Cardiac septum (tissue), 1 donor: ENCODE measurements at regions not wholly inside any gene's neighbourhood (a gene's known extent, or its start where the extent isn't known, plus 50 kb on each side); places are given as distances from the start of the nearest gene placed in this dataset.

Experiments used
- DNase-seq: peaks from one replicate; pipeline ENCODE4 v3.0.0-alpha.2; 2020; ENCODE audit warnings: low spot score
- intact Hi-C: fragments of 100-400 bp; cut with DNase I; formaldehyde crosslinking; loops from one replicate; pipeline ENCODE4 v1.14.0; 2022
- donor health status: DM: no; HTN: no; CAD: no.

DNA sequence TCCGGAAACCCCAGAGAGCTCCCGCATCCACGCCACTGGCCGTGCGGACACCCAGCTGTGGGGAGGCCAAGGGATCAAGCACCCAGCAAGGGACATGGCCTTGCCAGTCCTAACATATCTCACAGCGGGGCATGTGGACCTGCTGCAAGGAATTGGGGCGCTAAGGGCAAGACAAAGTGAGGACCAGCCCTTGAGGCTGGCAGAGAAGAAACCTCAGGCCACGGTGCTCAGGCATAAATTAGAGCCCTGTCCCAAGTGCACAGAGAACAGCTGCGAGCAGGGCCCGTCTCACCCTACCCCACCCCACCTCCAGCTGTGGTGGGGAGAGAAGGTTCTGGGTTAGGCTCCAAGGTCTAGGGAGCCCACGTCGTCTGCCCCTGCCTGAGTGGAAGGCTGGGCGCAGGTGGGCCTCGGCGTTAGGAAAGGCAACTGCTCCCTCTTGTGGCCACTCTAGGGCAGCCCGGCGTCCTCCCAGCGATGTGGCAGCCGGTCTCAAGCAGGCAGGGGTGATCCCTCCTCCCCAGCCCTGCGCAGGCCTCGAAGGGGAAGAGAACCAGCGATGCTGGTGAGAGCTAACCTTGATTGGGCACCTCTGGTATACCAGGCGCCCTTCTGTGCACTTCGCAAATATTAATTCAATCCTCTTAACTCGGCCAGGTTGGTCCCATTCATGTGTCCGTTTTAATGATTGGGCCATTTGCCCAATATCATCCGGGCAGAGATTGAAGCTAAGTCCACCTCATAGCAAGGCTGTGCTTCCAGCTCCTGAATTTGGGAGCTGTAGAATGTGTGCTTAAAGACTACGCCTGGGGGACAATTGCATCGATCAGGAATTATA lies 235.8 kb downstream of the NFATC2 start:
- intact Hi-C loops = loop anchor here (2.0 to 5.0 kb wide), 3 partner anchors 89 to 514 kb away; no protein-coding TSS in a partner anchor
- DNase-seq = no peak

DNA sequence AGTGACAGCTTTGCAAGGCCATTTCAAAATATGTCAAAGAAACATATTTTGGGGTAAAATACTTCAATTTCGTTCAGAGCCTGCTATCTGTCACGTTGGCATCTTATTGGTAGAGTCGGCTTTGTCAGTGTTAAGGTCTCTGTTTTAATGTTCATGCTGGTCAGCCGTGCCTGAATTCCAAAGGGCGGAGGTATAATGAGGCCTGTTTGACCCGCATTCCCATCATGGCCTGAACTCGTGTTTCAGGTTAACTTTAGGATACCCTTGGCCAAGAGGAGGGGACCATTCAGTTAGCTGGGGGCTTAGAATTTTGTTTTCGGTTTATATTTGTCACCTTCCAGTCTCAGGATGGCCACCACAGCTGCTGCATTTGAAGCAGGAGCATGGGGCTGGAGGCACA lies 236.4 kb downstream of the NFATC2 start:
- no peak for DNase-seq
- intact Hi-C loops = loop anchor here (2.0 to 5.0 kb wide), 3 partner anchors 89 to 514 kb away; no protein-coding TSS in a partner anchor

DNA sequence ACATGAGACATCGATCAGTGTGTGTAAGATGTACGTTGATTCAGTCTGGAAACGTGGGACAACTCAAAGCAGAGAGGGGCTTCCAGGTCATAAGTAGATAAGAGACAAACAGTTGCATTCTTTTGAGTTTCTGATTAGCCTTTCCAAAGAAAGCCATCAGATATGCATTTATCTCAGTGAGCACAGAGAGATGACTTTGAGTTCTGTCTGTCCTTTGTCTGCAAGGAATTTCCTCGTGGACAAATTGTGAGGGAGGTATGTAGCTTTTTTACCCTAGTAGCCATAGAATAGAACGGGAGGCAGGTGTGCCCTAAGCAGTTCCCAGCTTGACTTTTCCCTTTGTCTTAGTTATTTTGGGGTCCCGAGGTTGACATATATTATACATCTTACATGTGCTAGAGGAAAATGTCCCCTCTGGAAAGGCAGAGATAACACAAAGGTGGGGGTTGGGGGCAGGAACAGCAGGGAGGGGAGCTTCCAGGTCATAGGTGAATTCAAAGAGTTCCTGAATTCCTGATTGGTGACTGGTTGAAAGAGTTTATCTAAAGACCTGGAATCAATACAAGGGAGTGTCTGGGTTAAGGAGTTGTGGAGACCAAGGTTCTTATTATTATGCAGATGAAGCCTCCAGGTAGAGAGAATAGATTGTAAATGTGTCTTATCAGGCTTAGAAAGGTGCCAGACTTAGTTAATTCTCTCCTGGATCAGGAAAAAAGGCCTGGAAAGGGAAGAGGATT lies 237.0 kb downstream of the NFATC2 start:
- DNase-seq = no peak
- intact Hi-C loops = loop anchor here (2.0 to 5.0 kb wide), 3 partner anchors 88 to 513 kb away; no protein-coding TSS in a partner anchor

DNA sequence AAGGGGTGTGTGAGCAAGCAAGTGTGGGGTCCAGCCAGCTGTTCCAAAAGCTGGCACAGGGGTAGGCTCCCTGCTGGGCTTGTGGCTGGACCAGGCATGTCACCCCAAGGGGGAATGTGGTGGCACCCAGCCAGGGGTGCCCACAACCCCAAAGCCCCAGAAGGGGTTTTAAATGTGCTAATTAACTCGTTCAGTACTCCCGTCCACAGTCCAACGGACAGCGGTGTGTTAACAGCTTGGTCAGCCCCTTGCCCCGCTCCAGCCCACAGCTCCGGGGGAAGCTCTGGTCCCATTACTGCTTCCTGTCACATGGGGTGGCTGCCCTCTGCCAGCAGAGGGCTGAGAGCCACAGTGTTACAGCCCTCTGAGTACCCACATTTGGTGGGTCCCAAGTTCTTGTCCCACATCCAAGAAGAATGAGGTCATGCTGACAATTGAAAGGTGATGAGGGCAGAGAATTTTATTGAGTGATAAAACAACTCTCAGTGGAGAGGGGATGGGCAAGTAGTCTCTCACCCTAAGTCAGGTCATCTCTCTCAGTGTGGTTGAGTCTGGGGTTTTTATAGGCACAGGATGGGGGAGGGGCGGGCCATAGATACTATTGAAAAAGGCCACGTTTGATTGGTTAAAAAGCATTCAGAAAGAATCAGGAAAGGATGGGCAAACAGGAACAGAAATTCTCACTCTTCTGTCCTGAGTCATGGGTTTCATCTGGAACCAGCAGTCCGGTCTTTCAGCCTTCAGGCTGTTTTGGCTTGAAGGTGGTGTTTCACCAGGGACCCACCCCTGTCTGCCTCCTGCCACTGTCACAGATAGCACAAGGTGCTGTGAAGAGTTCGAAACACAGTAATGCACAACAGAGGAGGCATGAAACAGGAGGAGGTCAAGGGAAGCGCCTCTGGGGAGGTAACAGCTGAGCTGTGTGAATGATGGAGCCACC lies 238.5 kb downstream of the NFATC2 start:
- no peak for DNase-seq
- intact Hi-C loops = no loop called here

GRCh38 chr20:51301026-51301425 lies 241.5 kb downstream of the NFATC2 start:
- DNase-seq = no peak
- intact Hi-C loops = no loop called here

DNA sequence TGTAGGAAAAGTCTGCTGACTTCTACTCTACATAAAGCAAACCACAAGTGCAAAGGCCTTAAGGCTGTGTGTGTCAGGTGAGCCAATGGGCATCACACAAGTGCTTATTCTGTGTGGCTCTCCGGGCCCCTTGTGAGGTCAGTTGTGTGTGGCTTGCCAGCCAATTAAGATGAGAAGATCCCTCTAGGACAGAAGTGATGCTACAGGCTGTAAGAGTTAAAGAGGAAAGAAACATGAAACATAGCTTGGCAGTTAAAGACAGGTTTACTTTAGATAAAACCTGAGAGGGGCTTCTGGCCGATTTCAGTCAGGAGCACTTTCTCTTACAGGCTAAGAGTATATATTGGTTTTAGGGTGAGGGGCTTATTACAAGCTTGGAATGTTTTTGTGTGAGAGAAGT lies 242.4 kb downstream of the NFATC2 start:
- intact Hi-C loops = no loop called here

GRCh38 chr20:51299413-51299812 lies 243.1 kb downstream of the NFATC2 start:
- intact Hi-C loops = no loop called here
- DNase-seq = no peak

More for the DNA sequence above, 242.4 kb downstream of the NFATC2 start:
- DNase-seq = no peak

GRCh38 chr20:51298141-51298749 lies 244.3 kb downstream of the NFATC2 start:
- no peak for DNase-seq
- intact Hi-C loops = no loop called here

DNA sequence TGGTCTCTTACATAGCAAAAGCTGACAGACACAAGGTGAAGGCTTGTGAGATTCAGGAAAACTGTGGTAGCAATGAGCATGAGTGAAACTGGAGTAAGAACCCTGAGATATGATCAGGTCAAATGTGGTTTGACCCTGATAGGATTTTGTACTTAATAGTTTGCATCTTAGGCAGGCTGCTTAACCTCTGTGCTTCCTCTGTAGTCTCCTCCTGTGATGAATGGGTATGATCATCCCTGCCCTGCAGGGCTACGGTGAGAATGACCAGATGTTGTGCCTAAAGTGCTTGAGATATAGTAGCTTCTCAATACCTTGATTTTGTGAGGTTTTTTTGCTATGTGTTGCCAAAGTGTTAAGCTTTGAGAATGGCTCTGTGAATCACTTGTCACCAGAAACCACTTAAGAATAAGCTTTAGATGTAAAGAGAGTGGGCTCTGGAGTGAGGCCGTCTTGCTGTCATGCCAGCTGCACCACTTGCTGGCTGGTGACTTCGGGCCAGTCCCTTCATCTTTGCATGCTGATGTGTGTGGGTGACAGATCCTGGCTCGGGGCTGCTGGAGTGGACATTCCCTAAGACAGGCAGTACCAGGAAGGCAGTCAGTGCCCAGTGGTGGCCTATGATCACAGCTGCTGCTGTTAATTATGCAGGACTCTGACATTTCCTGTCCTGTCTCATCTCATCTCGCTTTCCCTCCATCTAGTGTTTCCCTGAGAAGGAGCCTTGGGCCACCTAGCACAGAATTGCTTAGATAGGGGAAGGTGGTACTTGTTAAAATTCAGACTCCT lies 254.7 kb downstream of the NFATC2 start:
- intact Hi-C loops = no loop called here
- DNase-seq = no peak

GRCh38 chr20:51286758-51287157 lies 255.8 kb downstream of the NFATC2 start:
- intact Hi-C loops = no loop called here
- no peak for DNase-seq

DNA sequence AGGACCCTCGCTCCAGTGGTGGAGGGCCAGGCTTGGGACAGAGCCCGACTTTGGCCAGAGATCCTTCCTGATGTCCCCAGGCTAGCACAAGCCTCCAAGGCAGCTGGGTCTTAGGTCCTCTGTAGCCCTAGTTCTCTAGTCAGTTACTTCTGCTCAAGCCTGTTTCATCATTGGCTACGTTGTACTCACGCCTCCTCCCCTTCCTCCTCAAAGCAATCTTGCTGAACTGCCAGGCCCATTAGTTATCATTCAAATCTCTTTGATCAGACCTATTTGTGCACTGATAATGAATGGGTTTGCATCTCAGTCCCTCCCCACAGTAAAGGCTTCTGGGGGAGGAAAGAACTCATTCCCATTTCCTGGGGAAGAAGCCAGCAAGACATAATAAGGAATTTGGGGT lies 256.8 kb downstream of the NFATC2 start:
- no peak for DNase-seq
- intact Hi-C loops = no loop called here

GRCh38 chr20:51284871-51285270 lies 257.6 kb downstream of the NFATC2 start:
- intact Hi-C loops = no loop called here

DNA sequence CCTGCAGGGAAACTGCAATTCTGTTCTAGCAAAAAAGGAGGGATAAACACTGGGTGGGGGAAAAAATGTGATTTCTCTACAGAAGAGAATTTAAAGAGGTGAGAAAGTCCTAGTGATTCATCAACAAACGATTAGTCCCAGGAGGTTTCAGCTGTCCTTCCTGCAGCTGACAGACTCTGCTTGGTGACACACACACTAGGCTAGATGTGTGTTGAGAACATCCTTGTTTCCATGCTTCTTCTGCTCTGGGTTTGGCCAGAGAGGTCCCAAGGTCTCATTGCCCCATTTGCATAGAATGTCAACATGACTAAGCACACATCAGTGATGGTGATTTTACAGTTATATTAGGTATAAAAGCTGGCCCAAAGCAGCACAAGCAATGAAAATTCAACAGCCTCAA lies 258.3 kb downstream of the NFATC2 start:
- DNase-seq = no peak
- intact Hi-C loops = no loop called here

More at GRCh38 chr20:51284871-51285270, 257.6 kb downstream of the NFATC2 start:
- DNase-seq = no peak

GRCh38 chr20:51281521-51281920 lies 258.6 kb upstream of the KCNG1 start:
- DNase-seq = no peak
- intact Hi-C loops = no loop called here

DNA sequence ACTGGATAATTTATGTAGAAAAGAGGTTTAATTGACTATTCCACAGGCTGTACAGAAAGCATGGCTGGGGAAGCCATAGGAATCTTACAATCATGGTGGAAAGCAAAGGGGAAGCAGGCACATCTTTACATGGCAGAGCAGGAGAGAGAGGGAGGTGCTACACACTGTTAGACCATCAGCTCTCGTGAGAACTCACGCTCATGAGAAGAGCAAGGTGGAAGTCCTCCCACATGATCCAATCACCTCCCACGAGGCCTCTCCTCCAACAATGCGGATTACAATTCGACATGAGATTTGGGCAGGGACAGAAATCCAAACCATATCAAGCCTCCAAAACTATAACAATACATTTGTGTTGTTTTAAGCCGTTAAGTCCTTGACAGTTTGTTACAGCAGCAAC lies 257.1 kb upstream of the KCNG1 start:
- intact Hi-C loops = no loop called here
- no peak for DNase-seq

DNA sequence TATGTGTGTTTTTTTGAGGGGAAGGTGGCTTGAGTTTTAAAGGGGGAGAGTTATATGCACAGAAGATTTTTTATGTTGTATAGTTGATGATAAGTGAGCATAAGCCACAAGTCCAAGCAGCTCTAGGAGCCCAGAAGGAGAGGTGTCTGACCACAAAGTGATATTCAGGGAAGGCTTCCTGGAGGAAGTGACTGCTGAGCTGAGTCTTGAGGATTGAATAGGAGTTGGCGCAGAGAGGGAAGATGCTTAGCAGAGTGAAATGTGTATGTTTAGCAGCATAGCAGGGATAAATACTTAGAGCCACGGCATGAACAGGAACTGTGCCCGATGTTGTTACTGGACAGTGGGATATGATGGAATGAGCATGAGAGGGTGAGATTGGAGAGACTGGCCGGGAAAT lies 255.1 kb upstream of the KCNG1 start:
- no peak for DNase-seq

DNA sequence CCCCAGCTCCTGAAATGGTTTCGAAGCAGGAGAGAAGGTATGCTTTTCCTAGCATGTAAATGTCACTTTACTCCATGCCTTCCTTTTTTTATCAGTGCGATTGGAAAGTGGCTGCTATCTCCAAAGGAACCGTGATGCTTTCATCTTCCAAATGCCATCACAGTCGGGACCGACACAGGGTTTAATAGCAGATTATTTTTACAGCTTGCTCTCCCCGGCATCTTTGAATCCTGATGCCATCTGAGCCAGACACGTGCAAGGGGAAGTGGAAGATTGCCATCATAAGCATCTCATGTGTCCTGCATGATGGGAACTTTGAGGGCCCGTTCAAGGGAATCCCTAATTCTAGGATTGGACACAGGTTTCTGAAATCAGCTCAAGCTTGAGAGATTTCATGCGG lies 253.4 kb upstream of the KCNG1 start:
- DNase-seq = no peak
- intact Hi-C loops = no loop called here

More for the DNA sequence above, 255.1 kb upstream of the KCNG1 start:
- intact Hi-C loops = no loop called here

GRCh38 chr20:51275826-51276225 lies 252.9 kb upstream of the KCNG1 start:
- no peak for DNase-seq
- intact Hi-C loops = no loop called here

DNA sequence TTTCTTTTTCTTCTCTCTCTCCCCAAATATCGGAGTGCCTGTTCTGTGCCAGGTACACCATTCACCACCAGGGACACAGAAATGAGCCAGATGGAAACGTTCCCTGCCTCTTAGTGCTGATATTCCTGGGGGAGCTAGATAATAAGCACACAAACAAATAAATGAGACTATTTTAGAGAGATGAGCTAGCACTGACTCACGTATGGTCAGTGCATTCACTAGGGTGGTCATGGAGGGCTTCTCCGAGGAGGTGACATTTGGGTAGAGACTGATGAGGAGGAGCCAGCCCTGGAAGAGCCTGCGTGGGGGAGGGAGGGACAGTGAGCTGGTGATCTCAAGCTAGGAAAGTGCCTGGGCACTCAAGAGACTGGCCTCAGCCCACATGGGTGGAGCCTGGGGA lies 252.3 kb upstream of the KCNG1 start:
- intact Hi-C loops = no loop called here
- no peak for DNase-seq
